Stomach (tissue), 8 donors: ENCODE measurements at regions not wholly inside any gene's neighbourhood (a gene's known extent, or its start where the extent isn't known, plus 50 kb on each side); places are given as distances from the start of the nearest gene placed in this dataset.

Source experiments
- DNase-seq, 2 donors: peaks; one replicate each; pipeline versions ENCODE4 v3.0.0 to v3.0.0-alpha.2; 2013 to 2019
- H3K27ac ChIP-seq, 5 donors: fragments of 200-600 bp in 4 of 5; sonication (generic) in 4 of 5; one replicate each; pipeline ENCODE4 v1.5.1; 2013 to 2019; ENCODE audit warnings: mild to moderate bottlenecking in 1 of 5, moderate library complexity in 1 of 5
- H3K27me3 ChIP-seq, 3 donors: fragments of 200-600 bp; sonication (generic); one replicate each; pipeline ENCODE4 v1.5.1; 2017 to 2019; ENCODE audit warnings: mixed run types in 1 of 3
- H3K36me3 ChIP-seq, 4 donors: fragments of 200-600 bp; sonication (generic); 1 replicate in 3 of 4; 2 replicates in 1 of 4; pipeline ENCODE4 v1.5.1; 2016 to 2019
- H3K4me1 ChIP-seq, 4 donors: fragments of 200-600 bp; sonication (generic); one replicate each; pipeline ENCODE4 v1.5.1; 2016 to 2019
- H3K4me3 ChIP-seq, 4 donors: fragments of 200-600 bp; sonication (generic) in 3 of 4; one replicate each; pipeline ENCODE4 v1.5.1; 2016 to 2019; ENCODE audit warnings: mild to moderate bottlenecking in 1 of 4
- H3K9me3 ChIP-seq, 4 donors: fragments of 200-600 bp; sonication (generic); one replicate each; pipeline ENCODE4 v1.5.1; 2016 to 2019
- CTCF ChIP-seq, 7 experiments: fragments of 450-650 bp in 4 of 7; fragments of 200-600 bp in 3 of 7; sonication (generic) in 3 of 7; IDR thresholded peaks; one replicate each; pipeline ENCODE4 v1.5.1; 2016 to 2019; ENCODE audit warnings: antibody characterized with exemption in 7 of 7, control low read depth in 2 of 7, mild to moderate bottlenecking in 1 of 7
- EP300 ChIP-seq: sonication (generic); formaldehyde crosslinking; IDR thresholded peaks from one replicate; pipeline ENCODE4 v1.6.1; 2017; ENCODE audit warnings: antibody characterized with exemption
- POLR2A ChIP-seq, 4 donors: fragments of 450-650 bp; IDR thresholded peaks; one replicate each; pipeline ENCODE4 v1.6.1; 2016; ENCODE audit warnings: antibody characterized with exemption in 4 of 4, control low read depth in 2 of 4, mild to moderate bottlenecking in 1 of 4, moderate library complexity in 1 of 4
- POLR2AphosphoS5 ChIP-seq, 3 donors: sonication (generic); formaldehyde crosslinking; IDR thresholded peaks; one replicate each; pipeline ENCODE4 v1.6.1; 2016; ENCODE audit warnings: antibody characterized with exemption in 3 of 3
- WGBS, 5 donors: extraction: QIAGEN DNeasy Blood & Tissue Kit in 3 of 5; methylation state at CpG; one replicate each; pipeline versions ENCODE4 v1.1.5 to v1.1.7; 2013 to 2018; 5-methylcytosine and 5-hydroxymethylcytosine counted together
- intact Hi-C: fragments of 100-400 bp; cut with DNase I; formaldehyde crosslinking; loops from one replicate; pipeline ENCODE4 v1.15.1; 2023; ENCODE audit warnings: low total_unique reads
- donor health status: healthy with polysubstance abuse.
- donor health status: Bipolar disorder and iron deficiency.
- donor health status: healthy.

- H3K36me3 ChIP-seq: no peaks in the 10 kb centered on the region
- peaks cover 0 to 4% (median 0%) of the 10 kb centered on the region in 4 donors for H3K4me1 ChIP-seq
- TF ChIP-seq CTCF (IDR thresholded peaks at IDR 0.05) (no peak), POLR2AphosphoS5 (IDR thresholded peaks at IDR 0.05) (no peak), POLR2A (IDR thresholded peaks at IDR 0.05) (no peak), EP300 (no peak)
- no peak overlapping the region for H3K4me3 ChIP-seq
- no peak for DNase-seq
- no peak overlapping the region for H3K27ac ChIP-seq
- no peaks in the 10 kb centered on the region for H3K9me3 ChIP-seq
- H3K27me3 ChIP-seq: no peaks in the 10 kb centered on the region
- WGBS, 5 donors: 88 to 90% (median 89%) methylated on average over 4 of the region's 4 CpGs
- intact Hi-C loops: no loop called here
Observed at GRCh38 chr6:169335301-169335700, 81.7 kb upstream of the THBS2 start.

- H3K4me3 ChIP-seq: no peak overlapping the region
- TF ChIP-seq CTCF (IDR thresholded peaks at IDR 0.05) (no peak), POLR2AphosphoS5 (IDR thresholded peaks at IDR 0.05) (no peak), POLR2A (IDR thresholded peaks at IDR 0.05) (no peak), EP300 (no peak)
- no peaks in the 10 kb centered on the region for H3K9me3 ChIP-seq
- H3K27me3 ChIP-seq: no peaks in the 10 kb centered on the region
- intact Hi-C loops: no loop called here
- no peaks in the 10 kb centered on the region for H3K36me3 ChIP-seq
- WGBS, 5 donors: 88 to 89% (median 88%) methylated on average over 10 of the region's 10 CpGs
- no peak overlapping the region for H3K27ac ChIP-seq
- no peaks in the 10 kb centered on the region for H3K4me1 ChIP-seq
- DNase-seq: no peak
Observed at GRCh38 chr6:169332250-169332649, 78.6 kb upstream of the THBS2 start.

- WGBS, 5 donors: 61 to 86% (median 75%) methylated on average over 5 of the region's 5 CpGs
- no peak for DNase-seq
- no peaks in the 10 kb centered on the region for H3K9me3 ChIP-seq
- intact Hi-C loops: no loop called here
- H3K27me3 ChIP-seq: no peaks in the 10 kb centered on the region
- H3K36me3 ChIP-seq: no peaks in the 10 kb centered on the region
- no peak overlapping the region for H3K27ac ChIP-seq
- H3K4me3 ChIP-seq: no peak overlapping the region
- H3K4me1 ChIP-seq: no peaks in the 10 kb centered on the region
- TF ChIP-seq POLR2A (IDR thresholded peaks at IDR 0.05): no peak
- no peak for TF ChIP-seq POLR2AphosphoS5 (IDR thresholded peaks at IDR 0.05)
- no peak for TF ChIP-seq EP300
- TF ChIP-seq CTCF (IDR thresholded peaks at IDR 0.05): no peak
Observed at GRCh38 chr6:169328112-169328801, 74.6 kb upstream of the THBS2 start.

- no peak for DNase-seq
- no peak overlapping the region for H3K4me3 ChIP-seq
- intact Hi-C loops: no loop called here
- no peaks in the 10 kb centered on the region for H3K36me3 ChIP-seq
- 81 to 85% (median 84%) methylated on average over 27 of the region's 27 CpGs for WGBS, 5 donors
- no peaks in the 10 kb centered on the region for H3K4me1 ChIP-seq
- TF ChIP-seq CTCF (IDR thresholded peaks at IDR 0.05): no peak
- TF ChIP-seq EP300: no peak
- TF ChIP-seq POLR2AphosphoS5 (IDR thresholded peaks at IDR 0.05): no peak
- TF ChIP-seq POLR2A (IDR thresholded peaks at IDR 0.05): no peak
- no peak overlapping the region for H3K27ac ChIP-seq
- H3K27me3 ChIP-seq: no peaks in the 10 kb centered on the region
- H3K9me3 ChIP-seq: no peaks in the 10 kb centered on the region
Observed at GRCh38 chr6:169326067-169326799, 72.6 kb upstream of the THBS2 start.
